Suprapubic skin (tissue), 4 donors: ENCODE measurements at regions not wholly inside any gene's neighbourhood (a gene's known extent, or its start where the extent isn't known, plus 50 kb on each side); places are given as distances from the start of the nearest gene placed in this dataset.

Experiments
- CTCF ChIP-seq, 2 donors: fragments of 200-600 bp in 1 of 2; fragments of 450-650 bp in 1 of 2; sonication (generic) in 1 of 2; IDR thresholded peaks; one replicate each; pipeline ENCODE4 v1.5.1; 2016 to 2019; ENCODE audit warnings: antibody characterized with exemption in 2 of 2, mild to moderate bottlenecking in 1 of 2, moderate library complexity in 1 of 2
- POLR2A ChIP-seq, 2 donors: fragments of 450-650 bp; IDR thresholded peaks; one replicate each; pipeline ENCODE4 v1.6.1; 2017; ENCODE audit warnings: antibody characterized with exemption in 2 of 2, mild to moderate bottlenecking in 2 of 2, moderate library complexity in 2 of 2
- POLR2AphosphoS5 ChIP-seq, 3 donors: sonication (generic); formaldehyde crosslinking; IDR thresholded peaks; one replicate each; pipeline ENCODE4 v1.6.1; 2017; ENCODE audit warnings: antibody characterized with exemption in 3 of 3

- TF ChIP-seq POLR2A (IDR thresholded peaks at IDR 0.05), result no peak
- no peak for TF ChIP-seq CTCF (IDR thresholded peaks at IDR 0.05)
- TF ChIP-seq POLR2AphosphoS5 (IDR thresholded peaks at IDR 0.05), result no peak
Observed at GRCh38 chr20:24318569-24319352, 150.7 kb upstream of the SYNDIG1 start.
